ENCODE measurements at regions not wholly inside any gene's neighbourhood (a gene's known extent, or its start where the extent isn't known, plus 50 kb on each side); places are given as distances from the start of the nearest gene placed in this dataset.

DNA sequence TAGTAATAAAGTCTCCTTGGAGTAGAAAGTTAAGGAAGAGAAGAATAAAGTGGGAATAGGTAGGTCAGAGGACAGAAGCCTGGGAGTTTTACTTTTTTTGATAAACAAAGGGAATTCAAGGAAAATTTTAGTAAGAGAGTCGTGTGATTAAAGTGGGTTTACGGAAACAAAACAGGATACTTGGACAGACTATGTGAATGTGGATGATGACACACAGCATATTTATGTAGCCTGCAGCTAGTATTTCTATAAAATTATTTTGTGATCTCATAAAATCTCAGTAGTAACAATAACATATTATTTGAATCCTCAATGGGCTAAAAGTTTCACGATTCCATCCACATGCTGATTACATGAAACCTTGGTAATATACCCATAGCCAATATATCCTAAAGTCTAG lies 450.7 kb upstream of the PIK3C3 start:
- FAIRE-seq: no peak
- Histone ChIP-seq H3K56ac (replicated peaks; ENCODE audit: insufficient read length, low read depth, low read length) (no peak overlapping the region), H3K36me3 (ENCODE audit: control insufficient read depth in 2 of 4, insufficient read depth in 4 of 4, low read length in 3 of 4) (no peaks in the 10 kb centered on the region), H2BK120ac (replicated peaks; ENCODE audit: low read depth, low read length) (no peak overlapping the region), H3K4me2 (ENCODE audit: insufficient read depth in 1 of 2, low read depth in 2 of 2, low read length in 2 of 2) (no peak overlapping the region), H4K20me1 (replicated peaks in 1 of 2; ENCODE audit: control insufficient read depth in 1 of 2, insufficient read depth in 2 of 2, low read length in 2 of 2) (no peaks in the 10 kb centered on the region), H4K5ac (ENCODE audit: insufficient read length, low read depth, low read length) (no peak overlapping the region), H2BK15ac (ENCODE audit: low read length) (no peak overlapping the region), H4K91ac (replicated peaks; ENCODE audit: insufficient read length, low read length) (no peak overlapping the region), H2BK12ac (ENCODE audit: low read depth, low read length) (no peak overlapping the region), H3K4me3 (ENCODE audit: extremely low read depth in 1 of 4, insufficient read depth in 2 of 4, low read depth in 3 of 4, low read length in 4 of 4) (no peak overlapping the region), H4K8ac (ENCODE audit: extremely low read depth, insufficient read depth, low read length) (no peak overlapping the region), H3K23ac (ENCODE audit: insufficient read length) (no peak overlapping the region), H3K79me2 (ENCODE audit: control insufficient read depth in 1 of 2, insufficient read depth in 2 of 2, low read length in 2 of 2) (no peaks in the 10 kb centered on the region), H3K9ac (replicated peaks in 1 of 4; ENCODE audit: extremely low read depth in 1 of 4, low read depth in 3 of 4, low read length in 3 of 4) (no peak overlapping the region), H3K18ac (ENCODE audit: extremely low read depth, low read length) (no peak overlapping the region), H3K9me3 (ENCODE audit: insufficient read depth in 2 of 2, low read depth in 1 of 2, low read length in 1 of 2) (no peaks in the 10 kb centered on the region), H3K14ac (ENCODE audit: insufficient read length) (no peak overlapping the region), H2BK5ac (ENCODE audit: low read depth, low read length) (no peak overlapping the region), H3K79me1 (ENCODE audit: low read depth, low read length) (no peaks in the 10 kb centered on the region), H3K27me3 (replicated peaks in 1 of 4; ENCODE audit: control insufficient read depth in 3 of 4, extremely low read depth in 1 of 4, insufficient read depth in 3 of 4, low read length in 3 of 4) (no peaks in the 10 kb centered on the region), H2BK20ac (ENCODE audit: low read length) (no peak overlapping the region), H3K4me1 (replicated peaks in 1 of 4; ENCODE audit: control insufficient read depth in 3 of 4, insufficient read depth in 4 of 4, low read length in 3 of 4) (no peaks in the 10 kb centered on the region), H2AK5ac (ENCODE audit: low read depth, low read length) (no peak overlapping the region), H2AFZ (ENCODE audit: low read length) (no peak overlapping the region), H3K27ac (ENCODE audit: low read depth, low read length) (no peak overlapping the region), H3K23me2 (ENCODE audit: low read depth, low read length) (no peaks in the 10 kb centered on the region), H3K4ac (replicated peaks; ENCODE audit: insufficient read length, low read depth, low read length) (no peak overlapping the region)
- ChIA-PET POLR2A (ENCODE audit: partially characterized antibody) (no interaction called here), CTCF (ENCODE audit: partially characterized antibody) (no interaction called here)
- no peak for DNase-seq (ENCODE audit: low read depth in 1 of 2, low spot score in 2 of 2)
- TF ChIP-seq JUND (IDR thresholded peaks at IDR 0.05; ENCODE audit: low read length) (no peak), ZNF274 (IDR thresholded peaks at IDR 0.05; ENCODE audit: borderline replicate concordance, extremely low read depth, low read length) (no peak), SUZ12 (IDR thresholded peaks at IDR 0.05; ENCODE audit: low read length) (no peak), CBX5 (IDR thresholded peaks at IDR 0.05; ENCODE audit: low read depth, low read length) (no peak), TAF1 (IDR thresholded peaks at IDR 0.05; ENCODE audit: low read depth, low read length) (no peak), CREB1 (IDR thresholded peaks at IDR 0.05) (no peak)
- WGBS, 2 experiments (ENCODE audit: extremely low coverage in 1 of 2, insufficient coverage in 1 of 2, insufficient read length in 1 of 2, insufficient replicate concordance in 2 of 2, low coverage in 1 of 2, low lambda C conversion rate in 2 of 2, missing lambda C conversion rate in 1 of 2): 99 to 100% methylated on average over 2 to 3 of the region's 3 CpGs

Data from H1 (cell line).